ENCODE measurements at regions not wholly inside any gene's neighbourhood (a gene's known extent, or its start where the extent isn't known, plus 50 kb on each side); places are given as distances from the start of the nearest gene placed in this dataset.

DNA sequence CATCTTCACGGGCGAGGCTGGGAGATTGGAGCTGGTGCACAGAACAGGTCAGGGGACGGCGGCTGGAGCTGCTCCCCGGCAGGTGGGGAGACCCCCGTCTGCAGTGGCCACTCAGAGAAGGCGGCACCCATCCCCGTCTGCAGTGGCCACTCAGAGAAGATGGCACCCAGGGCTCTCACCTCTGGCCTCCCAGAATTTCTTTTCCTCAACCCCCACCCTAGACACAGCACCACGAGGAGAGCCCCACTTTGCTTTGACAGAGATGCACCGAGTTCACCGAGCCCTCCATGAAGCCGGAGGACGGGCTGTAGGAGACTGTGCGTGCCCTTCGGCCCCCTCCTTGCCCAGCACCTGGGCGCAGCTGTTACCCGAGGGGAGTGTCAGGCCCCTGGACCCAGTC lies 201.6 kb upstream of the SALL3 start:
- no peak for DNase-seq

DNA sequence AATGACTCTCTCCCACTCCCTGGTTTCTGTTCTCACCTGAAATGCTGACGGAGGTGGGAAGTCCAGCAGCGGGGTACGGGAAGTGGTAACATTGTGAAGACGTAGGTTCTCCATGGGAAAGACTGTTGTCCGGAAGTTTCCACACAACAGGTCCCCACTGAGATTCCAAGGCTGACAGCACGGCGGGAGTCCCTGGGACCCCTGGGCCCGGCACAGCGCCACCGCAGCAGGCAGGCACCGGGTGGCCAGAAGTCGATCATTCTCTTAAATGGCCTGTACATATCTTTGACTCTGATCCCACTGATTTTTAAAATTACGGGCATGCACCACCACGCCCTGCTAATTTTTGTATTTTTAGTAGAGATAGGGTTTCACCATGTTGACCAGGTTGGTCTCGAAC lies 201.0 kb upstream of the SALL3 start:
- DNase-seq: no peak

DNA sequence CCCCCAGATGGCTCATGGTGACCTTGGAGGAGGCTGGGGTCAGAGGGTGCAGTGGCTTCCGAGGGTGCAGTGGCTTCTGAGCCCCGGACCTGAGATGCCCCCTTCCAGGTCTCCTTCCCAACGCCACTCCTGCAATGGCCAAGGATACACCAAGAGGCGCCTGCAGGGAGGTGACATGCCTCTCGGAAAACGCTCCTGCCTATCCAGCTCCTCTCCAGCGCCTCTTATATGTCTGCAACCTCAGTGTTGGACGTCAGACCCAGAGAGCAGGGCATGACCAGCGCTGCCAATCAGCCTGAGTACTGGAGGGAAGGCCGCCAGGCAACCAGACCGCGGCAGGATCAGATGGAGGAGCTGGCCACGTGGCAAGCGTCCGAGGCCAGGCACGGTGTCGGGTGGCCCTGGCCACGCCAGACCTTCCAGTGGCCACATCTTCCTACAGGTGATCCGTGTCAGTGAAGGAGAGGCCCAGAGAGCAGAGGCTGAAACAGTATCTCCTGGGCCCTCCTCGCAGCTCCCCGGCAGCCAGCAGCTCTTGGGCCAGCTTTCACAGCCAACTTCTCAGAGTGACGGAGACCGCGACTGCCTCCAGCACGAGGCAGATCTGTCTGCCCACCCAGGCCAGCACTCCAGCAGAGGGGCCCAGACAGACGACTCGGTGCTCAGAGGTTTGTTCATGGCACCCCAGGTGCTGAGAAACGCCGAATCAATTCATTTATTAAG lies 199.5 kb upstream of the SALL3 start:
- DNase-seq: no peak

DNA sequence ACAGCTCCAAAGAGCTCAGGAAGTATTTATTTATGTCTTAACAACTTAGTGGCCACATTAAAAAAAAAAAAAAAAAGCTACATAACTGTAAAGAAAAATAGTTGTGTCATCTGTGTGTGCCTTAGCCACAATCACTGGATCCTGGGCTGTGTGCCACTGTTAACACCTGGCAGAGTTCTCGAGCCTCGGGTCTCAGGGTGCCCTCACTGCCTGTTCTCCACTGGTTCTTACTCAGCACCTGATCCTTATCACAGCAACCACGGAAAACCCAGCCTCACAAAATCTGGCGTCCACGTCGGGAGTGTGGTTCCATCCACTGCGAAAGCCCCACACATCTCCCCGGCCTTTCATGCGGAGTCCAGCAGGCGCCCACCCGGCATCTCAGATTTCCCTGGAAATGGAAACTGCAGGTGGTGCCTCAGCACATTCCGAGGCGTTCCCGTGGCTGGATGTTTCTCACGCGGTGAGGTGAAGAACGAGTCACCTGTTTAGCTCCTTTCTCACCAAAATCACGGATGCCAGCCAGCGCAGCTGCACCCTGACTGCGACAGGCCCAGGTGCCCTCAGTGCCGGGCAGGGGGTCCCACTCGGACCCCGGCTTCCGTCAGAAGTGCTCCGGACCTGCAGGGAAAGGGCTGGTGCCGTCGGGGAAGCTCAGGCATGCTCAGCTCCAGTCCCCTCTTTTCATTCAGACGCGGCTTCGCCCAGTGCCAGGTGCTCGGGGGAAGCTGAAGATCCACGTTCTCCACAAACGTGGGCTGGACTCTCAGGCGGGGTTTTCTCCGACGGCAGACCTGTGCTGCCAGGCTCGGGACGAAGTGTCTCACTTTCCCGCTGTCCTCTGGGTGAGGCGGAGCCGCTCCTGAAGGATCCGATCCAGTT lies 198.7 kb upstream of the SALL3 start:
- DNase-seq: no peak

DNA sequence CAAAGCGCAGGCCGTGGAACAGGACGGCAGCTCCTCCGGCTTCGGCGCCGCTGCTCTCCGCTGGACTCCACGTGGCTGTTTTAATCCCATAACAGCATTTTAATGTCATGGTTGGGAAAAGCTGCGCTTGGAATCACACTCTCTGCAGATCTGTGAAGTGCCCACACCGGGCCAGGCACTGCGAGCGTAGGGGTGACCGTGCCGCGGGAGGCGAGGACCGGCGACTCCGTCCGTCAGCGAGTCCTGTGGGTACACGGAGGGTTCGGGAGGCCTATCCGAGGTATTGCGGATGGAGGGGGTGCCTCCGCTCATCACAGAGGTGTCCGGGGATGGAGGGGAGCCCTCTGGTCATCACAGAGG lies 198.0 kb upstream of the SALL3 start:
- no peak for DNase-seq

DNA sequence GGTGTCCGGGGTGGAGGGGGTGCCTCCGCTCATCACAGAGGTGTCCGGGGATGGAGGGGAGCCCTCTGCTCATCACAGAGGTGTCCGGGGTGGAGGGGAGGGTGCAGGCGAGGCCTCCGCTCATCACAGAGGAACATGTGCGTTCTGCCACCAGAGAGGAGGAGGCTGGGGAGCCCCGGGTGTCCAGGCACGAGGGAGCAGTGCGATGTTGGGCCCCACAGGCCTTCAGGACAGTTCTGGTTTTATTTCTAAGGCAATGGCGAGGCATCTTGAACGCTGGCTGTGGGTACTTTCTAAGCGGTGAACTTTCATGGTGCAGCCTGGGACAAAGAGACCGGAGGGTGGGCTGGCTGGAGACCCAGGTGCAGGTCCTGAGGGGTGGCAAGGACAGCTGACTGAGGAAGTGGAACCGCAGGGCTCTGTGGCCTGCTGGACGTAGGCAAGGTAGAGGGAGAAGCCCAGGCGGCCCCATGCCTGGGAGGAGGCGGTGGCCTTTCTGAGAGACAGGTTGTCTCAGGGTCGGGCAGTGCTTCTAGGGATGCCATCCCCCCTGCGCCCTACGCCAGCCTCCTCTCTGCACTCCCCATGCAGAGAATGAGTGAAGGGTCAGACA lies 196.6 kb upstream of the SALL3 start:
- DNase-seq: no peak

DNA sequence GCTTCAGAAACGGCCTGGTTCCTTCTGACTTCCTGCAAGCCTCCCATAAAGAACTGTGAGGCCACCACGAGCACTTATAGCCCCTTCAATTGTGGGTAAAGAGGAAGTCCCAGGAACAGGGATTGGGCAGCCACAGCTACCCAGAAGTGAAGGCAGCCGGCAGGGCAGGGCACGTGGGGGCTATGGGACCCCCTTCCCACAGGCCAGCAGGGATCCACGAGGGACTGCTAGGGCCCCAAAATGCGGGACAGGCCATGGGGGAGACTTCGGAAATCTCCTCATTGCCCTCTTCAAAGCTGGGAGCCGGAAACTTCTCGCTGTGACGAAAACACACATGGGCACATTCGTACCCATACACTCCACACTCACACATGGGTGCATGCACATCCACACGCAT lies 196.1 kb upstream of the SALL3 start:
- no peak for DNase-seq

DNA sequence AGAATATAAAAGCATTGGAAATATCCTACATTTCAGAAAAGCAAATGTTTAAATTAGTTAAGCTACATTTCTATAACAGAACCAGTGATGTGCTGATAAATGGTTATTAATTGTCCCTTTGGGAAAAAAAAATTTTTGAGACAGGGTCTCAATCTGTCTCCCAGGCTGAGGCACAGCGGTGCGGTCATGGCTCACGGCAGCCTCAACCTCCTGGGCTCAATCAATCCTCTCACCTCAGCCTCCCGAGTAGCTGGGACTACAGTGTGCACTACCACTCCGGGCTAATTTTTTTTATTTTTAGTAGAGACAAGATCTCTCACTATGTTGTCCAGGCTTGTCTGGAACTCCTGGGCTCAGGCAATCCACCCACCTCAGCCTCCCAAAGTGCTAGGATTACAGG lies 194.8 kb upstream of the SALL3 start:
- no peak for DNase-seq

DNA sequence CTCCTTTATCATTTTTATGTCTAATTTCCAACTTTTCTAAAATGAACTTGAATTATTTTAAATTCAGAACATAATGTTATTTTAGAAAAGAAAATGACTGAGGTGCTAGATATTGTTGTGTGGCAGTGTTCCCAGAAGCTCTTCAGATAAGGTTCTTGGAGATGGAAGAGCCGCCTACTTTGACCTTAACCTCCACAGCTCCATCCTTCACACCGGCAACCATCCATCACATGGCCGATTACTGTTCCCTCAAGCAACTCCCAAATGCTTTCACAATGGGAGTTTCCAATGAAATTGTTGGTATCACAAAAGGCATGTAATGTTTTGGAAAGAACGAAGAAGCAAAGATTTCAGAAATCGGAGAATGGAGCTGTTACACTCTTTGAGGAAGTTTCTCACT lies 193.9 kb upstream of the SALL3 start:
- no peak for DNase-seq

DNA sequence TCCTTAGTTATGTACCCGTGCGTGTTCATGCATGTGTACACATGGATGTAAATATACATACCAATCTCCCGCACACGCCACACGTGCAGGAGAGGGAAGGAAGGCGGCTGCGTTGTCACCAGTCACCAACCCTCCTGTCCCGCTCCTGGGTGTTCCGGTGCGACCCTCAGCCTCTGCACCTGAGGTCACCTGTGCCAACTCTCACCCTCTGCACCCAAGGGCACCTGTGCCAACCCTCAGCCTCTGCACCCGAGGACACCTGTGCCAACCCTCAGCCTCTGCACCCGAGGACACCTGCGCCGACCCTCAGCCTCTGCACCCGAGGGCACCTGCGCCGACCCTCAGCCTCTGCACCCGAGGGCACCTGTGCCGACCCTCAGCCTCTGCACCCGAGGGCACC lies 192.8 kb upstream of the SALL3 start:
- no peak for DNase-seq

DNA sequence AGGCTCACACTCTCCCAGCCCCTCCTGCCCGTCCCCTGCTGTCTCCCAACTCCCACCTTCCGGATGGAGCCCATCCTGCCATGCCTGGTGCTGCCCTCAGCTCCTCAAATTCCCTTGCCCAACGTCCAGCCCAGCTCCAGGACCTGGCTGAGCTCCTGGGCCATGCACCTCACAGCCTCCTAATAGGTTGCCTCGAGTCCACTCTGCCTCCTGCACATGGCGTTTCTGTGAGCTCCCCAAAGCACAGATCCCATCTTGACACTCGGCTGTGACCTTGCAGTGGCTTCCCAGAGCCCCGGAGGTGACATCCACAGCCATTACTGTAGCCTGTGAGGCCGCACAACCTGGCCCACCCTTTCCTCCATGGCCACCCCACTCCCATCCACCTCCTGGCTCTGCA lies 191.9 kb upstream of the SALL3 start:
- DNase-seq: no peak

DNA sequence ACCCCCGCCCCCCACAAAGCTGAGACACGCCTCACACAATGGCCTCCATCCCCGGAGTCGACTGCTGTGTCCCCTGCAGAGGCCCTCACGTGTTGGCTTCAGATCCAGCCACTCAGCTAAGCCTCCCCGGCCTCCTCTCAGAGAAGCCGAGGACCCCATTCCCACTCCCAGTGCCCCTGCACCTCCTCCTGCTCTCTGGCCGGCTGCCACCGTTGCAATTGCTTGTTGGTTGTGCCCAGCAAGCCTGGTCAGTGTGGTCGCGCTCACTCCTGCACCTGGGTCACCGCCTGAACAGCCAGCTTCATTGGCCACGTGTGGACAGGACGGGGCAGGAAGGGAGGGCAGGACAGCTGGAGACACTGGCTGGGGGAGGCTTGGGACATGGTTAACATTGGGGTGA lies 191.5 kb upstream of the SALL3 start:
- no peak for DNase-seq

DNA sequence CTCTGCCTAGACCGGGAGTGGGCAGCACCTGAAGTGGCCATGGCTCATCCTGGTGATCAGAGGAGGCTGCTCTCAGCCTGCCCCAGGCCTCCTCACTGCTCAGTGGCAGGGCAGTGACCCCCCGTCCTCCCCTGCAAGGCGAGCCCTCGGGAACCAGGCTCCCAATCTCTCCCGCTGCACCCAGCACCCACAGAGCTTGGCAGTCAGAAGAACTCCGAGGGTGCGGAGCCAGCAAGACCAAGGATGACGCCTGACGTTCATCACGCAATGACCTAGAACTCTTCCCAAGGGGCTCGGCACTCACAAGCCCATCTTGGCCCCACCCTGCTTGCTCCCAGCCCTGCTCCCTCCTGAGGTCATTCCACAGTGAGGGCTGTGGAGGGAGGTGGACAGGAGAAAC lies 189.8 kb upstream of the SALL3 start:
- no peak for DNase-seq

DNA sequence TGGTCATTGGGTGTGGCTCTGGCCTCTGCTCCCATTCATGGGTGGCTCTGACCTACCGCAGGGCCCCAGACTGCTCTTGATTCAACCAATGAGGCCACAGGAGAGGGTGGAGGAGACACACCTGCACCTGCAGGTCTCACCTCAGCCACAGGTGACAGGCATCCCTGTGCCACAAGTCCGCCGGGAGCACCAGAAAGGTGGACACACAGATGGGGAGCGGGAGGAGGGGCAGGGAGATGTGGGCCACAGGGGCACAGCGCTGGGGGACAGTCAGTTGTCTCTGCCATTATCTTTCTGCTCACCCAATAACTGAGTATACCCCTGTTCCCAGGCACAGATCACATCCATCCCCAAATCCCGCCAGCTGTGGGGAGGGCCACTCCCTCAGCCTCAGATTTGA lies 189.1 kb upstream of the SALL3 start:
- no peak for DNase-seq

DNA sequence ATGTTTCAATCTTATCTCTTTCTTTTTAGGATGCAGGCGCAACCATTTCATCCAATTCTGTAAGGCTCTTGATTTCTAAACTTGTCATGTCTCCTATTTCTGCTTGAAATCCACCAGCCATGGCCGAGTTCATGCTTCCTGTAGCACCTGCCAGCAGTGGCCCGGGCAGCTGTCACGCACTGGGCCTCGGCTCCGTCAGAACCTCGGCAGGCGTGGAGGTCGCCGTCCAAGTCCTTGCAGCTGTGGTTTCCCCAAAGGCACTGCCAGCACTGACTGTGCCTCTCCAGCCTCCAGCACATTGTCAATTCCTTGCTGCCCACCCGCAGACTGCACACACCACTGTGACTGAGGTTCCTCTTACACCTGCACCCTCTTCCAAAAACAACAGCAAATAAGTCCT lies 188.7 kb upstream of the SALL3 start:
- DNase-seq: no peak

DNA sequence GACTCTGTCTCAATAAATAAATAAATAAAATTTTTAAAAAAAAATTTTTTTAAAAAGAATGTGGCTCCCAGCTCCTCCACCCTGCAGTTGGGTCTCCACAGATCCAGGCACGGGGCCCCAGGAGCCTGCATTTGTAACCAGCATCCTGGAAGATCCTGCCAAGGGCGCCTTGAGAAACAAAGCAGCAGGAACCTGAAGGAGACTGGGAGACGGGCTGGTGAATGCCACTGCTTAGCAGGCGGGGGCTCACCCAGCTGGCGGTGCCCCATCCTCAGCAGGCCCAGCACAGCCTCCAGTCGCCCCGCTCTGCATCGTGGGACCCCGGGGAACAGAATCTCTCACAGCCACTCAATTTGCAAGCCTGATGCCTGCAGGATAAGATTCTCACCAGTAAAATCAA lies 187.5 kb upstream of the SALL3 start:
- DNase-seq: no peak

DNA sequence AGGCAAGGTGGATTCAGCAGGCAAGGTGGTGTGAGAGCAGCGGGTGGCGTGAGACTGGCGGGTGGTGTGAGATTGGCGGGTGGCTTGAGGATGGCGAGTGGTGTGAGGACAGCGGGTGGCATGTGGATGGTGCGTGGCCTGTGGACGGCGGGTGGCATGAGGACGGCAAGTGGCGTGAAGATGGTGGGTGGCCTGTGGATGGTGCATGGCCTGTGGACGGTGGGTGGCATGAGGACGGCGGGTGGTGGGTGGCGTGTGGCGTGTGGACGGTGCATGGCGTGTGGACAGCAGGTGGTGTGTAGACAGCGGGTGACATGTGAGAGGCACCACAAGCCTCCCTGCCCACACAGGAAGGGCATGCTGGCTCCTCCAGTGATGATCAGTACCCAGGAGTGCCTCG lies 186.9 kb upstream of the SALL3 start:
- DNase-seq: no peak

DNA sequence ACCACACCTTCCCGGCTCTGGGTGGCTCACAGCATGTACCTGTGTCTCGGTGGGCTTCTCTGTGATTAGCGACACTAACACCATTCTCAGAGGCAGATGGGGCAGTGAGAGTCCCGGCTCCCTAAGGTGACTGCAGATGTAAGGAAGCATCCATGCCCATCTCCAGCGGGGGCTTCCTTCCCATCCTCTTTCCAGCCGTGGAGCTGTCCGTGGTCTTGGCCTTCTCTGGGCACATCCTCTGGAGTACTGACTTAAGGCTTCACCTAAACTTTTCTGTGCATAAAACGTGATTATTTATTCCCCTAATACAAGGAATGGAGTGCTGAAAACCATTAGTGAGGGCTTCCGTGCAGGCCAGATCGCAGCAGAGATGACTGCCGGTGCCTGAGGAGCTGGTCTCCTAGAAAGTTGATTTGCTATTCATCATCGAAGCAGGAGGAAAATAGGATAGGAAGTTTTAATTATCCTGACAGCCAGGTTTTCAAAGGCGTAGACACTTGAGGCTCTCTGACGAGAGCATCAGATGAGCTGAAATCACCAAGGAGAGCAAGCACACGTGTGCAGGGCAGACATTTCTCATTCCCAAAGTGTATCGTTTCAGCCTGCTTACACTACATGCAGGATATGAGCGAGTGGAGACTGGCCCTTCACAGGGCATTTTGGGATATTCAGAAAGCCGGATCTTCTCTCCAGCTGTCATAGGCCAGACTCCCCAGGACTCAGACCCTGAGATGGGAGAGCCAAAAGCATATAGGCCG lies 186.1 kb upstream of the SALL3 start:
- DNase-seq: no peak

DNA sequence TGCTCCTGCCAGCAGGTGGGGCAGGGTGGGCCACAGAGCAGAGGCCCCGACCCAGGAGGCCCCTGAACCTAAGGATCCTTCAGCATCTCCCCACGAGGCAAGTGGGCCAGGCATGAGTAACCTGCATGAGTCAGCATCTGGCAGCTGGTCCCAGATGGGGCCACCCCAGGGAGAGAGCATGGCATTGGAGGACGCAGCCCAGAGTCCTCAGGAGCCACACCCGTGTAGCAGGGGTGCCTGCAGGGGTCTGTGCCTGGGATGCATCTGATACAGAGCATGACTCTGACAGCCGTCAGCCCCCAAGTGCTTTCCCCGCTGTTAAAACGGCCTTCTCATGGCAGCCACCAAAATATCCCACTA lies 185.6 kb upstream of the SALL3 start:
- DNase-seq: no peak

DNA sequence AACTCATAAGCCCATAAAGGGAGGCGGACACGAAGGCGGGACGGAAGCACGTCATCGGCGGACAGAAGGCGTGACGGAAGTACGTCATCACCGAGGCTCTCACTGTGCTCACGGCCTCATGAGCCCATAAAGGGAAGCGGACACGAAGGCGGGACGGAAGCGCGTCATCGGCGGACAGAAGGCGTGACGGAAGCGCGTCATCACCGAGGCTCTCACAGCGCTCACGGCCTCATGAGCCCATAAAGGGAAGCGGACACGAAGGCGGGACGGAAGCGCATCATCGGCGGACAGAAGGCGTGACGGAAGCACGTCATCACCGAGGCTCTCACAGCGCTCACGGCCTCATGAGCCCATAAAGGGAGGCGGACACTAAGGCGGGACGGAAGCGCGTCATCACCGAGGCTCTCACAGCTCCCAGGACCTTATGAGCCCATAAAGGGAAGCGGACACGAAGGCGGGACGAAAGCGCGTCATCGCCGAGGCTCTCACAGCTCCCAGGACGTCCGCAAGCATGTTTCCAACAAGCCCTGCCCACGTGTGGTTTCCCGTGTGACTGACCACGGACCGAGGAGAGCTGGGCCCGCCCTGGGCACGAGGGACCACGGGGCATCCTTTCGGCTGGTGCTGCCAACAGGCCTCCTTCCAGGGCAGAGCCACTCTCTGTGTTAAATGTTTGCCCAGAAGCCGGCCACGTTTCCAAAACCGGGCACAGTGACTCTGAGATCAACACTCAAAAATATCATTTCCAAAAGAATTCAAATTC lies 182.7 kb upstream of the SALL3 start:
- DNase-seq: no peak

DNA sequence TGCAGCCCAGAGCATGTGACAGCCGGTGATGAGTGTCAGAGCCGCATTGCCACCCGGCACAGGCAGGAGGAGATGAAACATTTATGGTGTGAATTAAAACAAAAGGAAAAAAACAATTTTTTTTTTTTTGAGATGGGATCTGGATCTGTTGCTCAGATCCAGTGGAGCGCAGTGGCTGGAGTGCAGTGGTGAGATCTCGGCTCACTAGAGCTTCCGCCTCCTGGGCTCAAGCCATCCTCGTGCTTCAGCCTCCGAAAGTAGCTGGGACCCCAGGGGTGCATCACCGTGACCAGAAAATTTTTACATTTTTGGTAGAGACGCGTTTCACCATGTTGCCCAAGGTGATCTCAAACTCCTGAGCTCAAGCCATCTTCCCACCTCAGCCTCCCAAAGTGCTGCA lies 182.1 kb upstream of the SALL3 start:
- no peak for DNase-seq
